Tibial artery (tissue), 4 donors: ENCODE measurements at regions not wholly inside any gene's neighbourhood (a gene's known extent, or its start where the extent isn't known, plus 50 kb on each side); places are given as distances from the start of the nearest gene placed in this dataset.
"Not testable (repeated sequence)": the region's sequence is repeated elsewhere in the genome, so short reads cannot be mapped to it uniquely, and the experiment has no call there.

Experiments
- DNase-seq, 2 donors: peaks; one replicate each; pipeline ENCODE4 v3.0.0-alpha.2; 2019
- H3K27ac ChIP-seq, 2 donors: fragments of 200-600 bp; sonication (generic) in 1 of 2; 1 replicate in 1 of 2; 2 replicates in 1 of 2; pipeline ENCODE4 v1.5.1; 2018 to 2019; ENCODE audit warnings: mild to moderate bottlenecking in 1 of 2
- H3K27me3 ChIP-seq, 2 donors: fragments of 200-600 bp; sonication (generic) in 1 of 2; one replicate each; pipeline versions ENCODE4 v1.5.1 to v1.6.0; 2016 to 2019
- H3K36me3 ChIP-seq, 3 donors: fragments of 200-600 bp; sonication (generic) in 2 of 3; one replicate each; pipeline ENCODE4 v1.5.1; 2016 to 2019; ENCODE audit warnings: mild to moderate bottlenecking in 2 of 3
- H3K4me1 ChIP-seq, 4 donors: fragments of 200-600 bp; sonication (generic) in 2 of 4; 1 replicate in 3 of 4; 2 replicates in 1 of 4; pipeline ENCODE4 v1.5.1; 2016 to 2019
- H3K4me3 ChIP-seq, 2 donors: fragments of 200-600 bp; sonication (generic) in 1 of 2; 1 replicate in 1 of 2; 2 replicates in 1 of 2; pipeline ENCODE4 v1.5.1; 2018 to 2019; ENCODE audit warnings: mild to moderate bottlenecking in 2 of 2
- H3K9me3 ChIP-seq, 3 donors: fragments of 200-600 bp; sonication (generic) in 1 of 3; one replicate each; pipeline ENCODE4 v1.5.1; 2016 to 2019
- CTCF ChIP-seq, 2 experiments: fragments of 200-600 bp in 1 of 2; fragments of 450-650 bp in 1 of 2; IDR thresholded peaks; one replicate each; pipeline ENCODE4 v1.5.1; 2017 to 2019; ENCODE audit warnings: antibody characterized with exemption in 2 of 2, mild to moderate bottlenecking in 1 of 2, moderate library complexity in 1 of 2
- intact Hi-C: fragments of 100-400 bp; cut with DNase I; formaldehyde crosslinking; loops from one replicate; pipeline ENCODE4 v1.15.0; 2023; ENCODE audit warnings: low total_unique reads

GRCh38 chr13:68727165-68727564 is 1380.5 kb upstream of the ATXN8OS start:
- intact Hi-C loops: no loop called here

GRCh38 chr13:68719815-68720214 is 1387.8 kb upstream of the ATXN8OS start:
- Histone ChIP-seq H3K27me3 (no peaks in the 10 kb centered on the region), H3K4me1 (no peaks in the 10 kb centered on the region), H3K4me3 (no peak overlapping the region), H3K27ac (no peak overlapping the region), H3K36me3 (no peaks in the 10 kb centered on the region), H3K9me3 (no peaks in the 10 kb centered on the region)
- no peak for TF ChIP-seq CTCF (IDR thresholded peaks at IDR 0.05)
- intact Hi-C loops: no loop called here
- no peak for DNase-seq

More at GRCh38 chr13:68727165-68727564, 1380.5 kb upstream of the ATXN8OS start:
- TF ChIP-seq CTCF (IDR thresholded peaks at IDR 0.05): no peak
- Histone ChIP-seq H3K27me3 (no peaks in the 10 kb centered on the region), H3K27ac (no peak overlapping the region), H3K9me3 (no peaks in the 10 kb centered on the region), H3K4me3 (no peak overlapping the region), H3K36me3 (no peaks in the 10 kb centered on the region), H3K4me1 (no peaks in the 10 kb centered on the region)
- DNase-seq: no peak

GRCh38 chr13:68715651-68716050 is 1392.0 kb upstream of the ATXN8OS start:
- Histone ChIP-seq H3K27ac (no peak overlapping the region), H3K4me1 (no peaks in the 10 kb centered on the region), H3K4me3 (no peak overlapping the region), H3K27me3 (no peaks in the 10 kb centered on the region), H3K9me3 (no peaks in the 10 kb centered on the region), H3K36me3 (no peaks in the 10 kb centered on the region)
- no peak for TF ChIP-seq CTCF (IDR thresholded peaks at IDR 0.05)
- DNase-seq: no peak
- intact Hi-C loops: no loop called here

GRCh38 chr13:68714292-68714691 is 1393.3 kb upstream of the ATXN8OS start:
- H3K4me1 ChIP-seq: no peaks in the 10 kb centered on the region
- no peak overlapping the region for H3K4me3 ChIP-seq
- TF ChIP-seq CTCF (IDR thresholded peaks at IDR 0.05): no peak
- no peaks in the 10 kb centered on the region for H3K36me3 ChIP-seq
- no peak for DNase-seq
- no peaks in the 10 kb centered on the region for H3K9me3 ChIP-seq
- no peak overlapping the region for H3K27ac ChIP-seq
- no peaks in the 10 kb centered on the region for H3K27me3 ChIP-seq
- intact Hi-C loops: no loop called here

GRCh38 chr13:68713394-68713793 is 1394.2 kb upstream of the ATXN8OS start:
- Histone ChIP-seq H3K4me3 (no peak overlapping the region), H3K27ac (no peak overlapping the region), H3K36me3 (no peaks in the 10 kb centered on the region), H3K9me3 (no peaks in the 10 kb centered on the region), H3K27me3 (no peaks in the 10 kb centered on the region), H3K4me1 (no peaks in the 10 kb centered on the region)
- intact Hi-C loops: no loop called here
- DNase-seq: no peak
- no peak for TF ChIP-seq CTCF (IDR thresholded peaks at IDR 0.05)

GRCh38 chr13:68708336-68708908 is 1399.2 kb upstream of the ATXN8OS start:
- Histone ChIP-seq H3K4me1 (no peaks in the 10 kb centered on the region), H3K36me3 (no peaks in the 10 kb centered on the region), H3K27ac (no peak overlapping the region), H3K4me3 (no peak overlapping the region), H3K27me3 (no peaks in the 10 kb centered on the region), H3K9me3 (no peaks in the 10 kb centered on the region)
- DNase-seq: no peak
- no peak for TF ChIP-seq CTCF (IDR thresholded peaks at IDR 0.05)
- intact Hi-C loops: no loop called here

GRCh38 chr13:68706044-68706443 is 1401.6 kb upstream of the ATXN8OS start:
- H3K27ac ChIP-seq, H3K4me1 ChIP-seq, intact Hi-C loops, H3K27me3 ChIP-seq, H3K9me3 ChIP-seq, DNase-seq, H3K4me3 ChIP-seq, H3K36me3 ChIP-seq: not testable (repeated sequence)
